ENCODE measurements at regions not wholly inside any gene's neighbourhood (a gene's known extent, or its start where the extent isn't known, plus 50 kb on each side); places are given as distances from the start of the nearest gene placed in this dataset.
"Not testable (repeated sequence)": the region's sequence is repeated elsewhere in the genome, so short reads cannot be mapped to it uniquely, and the experiment has no call there.

DNA sequence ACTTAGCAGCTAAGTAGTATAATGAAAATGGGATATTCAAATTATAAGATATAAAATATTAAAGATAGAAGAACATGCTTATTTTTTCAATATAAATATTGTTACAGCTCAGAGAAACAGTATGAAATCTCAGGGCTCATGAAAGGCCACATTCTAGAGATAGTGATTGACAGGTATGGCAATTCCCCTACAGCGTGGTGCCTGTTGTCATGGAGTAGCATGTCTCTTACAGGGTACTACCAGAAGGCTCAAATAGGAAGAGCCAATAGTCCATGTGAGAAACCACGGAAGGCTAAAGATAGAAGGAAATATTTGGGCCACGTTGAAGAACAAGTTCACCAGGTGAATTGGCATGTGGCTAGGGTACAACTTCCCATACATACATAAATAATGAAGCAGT, 522.9 kb upstream of the ZNF337 start:
- not testable (repeated sequence) for FAIRE-seq; DNase-seq (ENCODE audit: low spot score in 2 of 2)

GRCh38 chr20:26218301-26218700, 521.6 kb upstream of the ZNF337 start:
- FAIRE-seq (no peak), DNase-seq (ENCODE audit: low spot score in 2 of 2) (no peak)

GRCh38 chr20:26216025-26216424, 519.4 kb upstream of the ZNF337 start:
- FAIRE-seq (no peak), DNase-seq (ENCODE audit: low spot score in 2 of 2) (no peak)

- DNase-seq (ENCODE audit: low spot score in 2 of 2), result no peak
- no peak for FAIRE-seq
Measured at GRCh38 chr20:26214991-26215390, 518.3 kb upstream of the ZNF337 start.

- DNase-seq (ENCODE audit: low spot score in 2 of 2), result no peak
- FAIRE-seq, result peak; percentile 90
Measured at GRCh38 chr20:26209171-26209941, 512.7 kb upstream of the ZNF337 start.

- FAIRE-seq (peak; percentile 63), DNase-seq (ENCODE audit: low spot score in 2 of 2) (no peak)
Measured at GRCh38 chr20:26208296-26209091, 511.8 kb upstream of the ZNF337 start.

DNA sequence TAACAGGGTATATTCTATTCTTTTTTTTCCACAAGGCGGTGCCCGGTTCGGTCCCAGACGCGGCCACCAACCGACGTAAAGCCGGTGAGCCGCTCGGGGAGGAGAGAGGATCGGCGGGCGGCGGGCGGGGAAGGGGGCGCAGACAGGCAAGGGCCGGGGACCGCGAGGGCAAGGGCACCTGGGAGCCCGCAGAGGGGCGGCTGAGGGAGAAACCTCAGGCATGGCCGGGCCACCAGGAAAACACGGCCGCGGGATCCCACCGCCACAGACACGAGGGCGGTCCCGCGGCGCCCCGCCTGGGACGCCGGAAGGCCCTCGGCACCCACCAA, 511.3 kb upstream of the ZNF337 start:
- not testable (repeated sequence) for FAIRE-seq; DNase-seq (ENCODE audit: low spot score in 2 of 2)

GRCh38 chr20:26207237-26207966, 510.7 kb upstream of the ZNF337 start:
- no peak for DNase-seq (ENCODE audit: low spot score in 2 of 2)
- FAIRE-seq, result no peak

- FAIRE-seq (no peak), DNase-seq (ENCODE audit: low spot score in 2 of 2) (no peak)
Measured at GRCh38 chr20:26205350-26205749, 508.7 kb upstream of the ZNF337 start.

- not testable (repeated sequence) for FAIRE-seq
Measured at GRCh38 chr20:26201026-26201425, 504.4 kb upstream of the ZNF337 start.

GRCh38 chr20:26187329-26187728, 490.7 kb upstream of the ZNF337 start:
- not testable (repeated sequence) for FAIRE-seq; DNase-seq (ENCODE audit: low spot score in 2 of 2)

More at GRCh38 chr20:26201026-26201425, 504.4 kb upstream of the ZNF337 start:
- DNase-seq (ENCODE audit: low spot score in 2 of 2), result not testable (repeated sequence)

DNA sequence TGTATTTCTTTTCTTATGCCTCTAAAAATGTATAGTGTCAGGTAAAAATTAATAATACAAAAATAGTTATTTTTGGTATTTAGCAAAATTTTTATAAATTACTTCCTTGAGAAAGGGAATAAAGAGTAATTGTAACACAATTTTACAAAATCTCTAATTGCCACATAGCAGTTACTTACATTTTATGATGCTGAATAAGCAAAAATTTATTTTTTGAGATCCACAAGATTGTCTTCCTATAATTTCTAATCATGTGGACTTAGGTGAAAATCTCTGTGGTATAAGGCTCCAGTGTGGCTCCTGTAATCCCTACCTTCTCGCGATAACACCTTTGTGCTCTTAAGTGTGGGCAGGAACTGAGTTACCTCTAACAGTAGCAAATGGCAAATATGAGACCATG, 487.1 kb upstream of the ZNF337 start:
- FAIRE-seq, result not testable (repeated sequence)

DNA sequence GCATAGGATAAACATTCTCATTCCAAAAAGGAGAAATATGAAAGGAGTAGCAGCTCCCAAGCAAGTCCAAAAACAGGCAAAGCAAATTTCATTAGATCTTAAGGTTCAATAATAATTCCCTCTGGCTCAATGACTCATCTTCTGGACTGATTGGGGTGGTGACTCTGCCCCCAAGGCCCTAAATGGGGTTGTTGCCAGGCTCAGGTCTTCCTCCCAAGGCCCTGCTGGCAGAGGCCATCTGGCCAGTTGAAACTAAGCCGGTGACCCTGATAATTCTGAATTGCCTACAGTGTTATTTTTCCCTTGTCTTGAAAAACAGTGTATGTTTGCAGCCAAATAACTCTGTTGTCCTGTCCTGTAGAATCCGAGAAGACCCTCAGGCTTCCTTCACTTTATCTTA, 484.7 kb upstream of the ZNF337 start:
- not testable (repeated sequence) for FAIRE-seq; DNase-seq (ENCODE audit: low spot score in 2 of 2)

More for the DNA sequence above, 487.1 kb upstream of the ZNF337 start:
- DNase-seq (ENCODE audit: low spot score in 2 of 2), result not testable (repeated sequence)

DNA sequence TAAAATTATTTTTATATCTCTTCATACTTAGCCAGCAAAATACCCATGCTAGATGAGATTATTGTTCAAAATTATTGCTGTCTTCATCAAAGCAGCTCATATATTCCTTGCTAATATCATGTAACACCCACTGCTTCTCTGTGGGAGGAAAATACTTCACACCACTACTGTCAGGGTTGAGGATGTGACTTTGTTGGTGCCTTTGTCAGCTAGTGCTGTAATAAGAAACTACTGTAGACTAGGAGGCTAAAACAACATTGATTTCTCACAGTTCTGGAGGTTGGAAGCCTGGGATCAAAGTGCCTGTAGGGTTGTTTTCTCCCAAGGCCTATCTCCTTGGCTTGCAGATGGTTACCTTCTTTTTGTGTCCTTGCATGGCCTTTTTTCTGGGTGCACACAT, 475.2 kb upstream of the ZNF337 start:
- FAIRE-seq; DNase-seq (ENCODE audit: low spot score in 2 of 2): not testable (repeated sequence)

DNA sequence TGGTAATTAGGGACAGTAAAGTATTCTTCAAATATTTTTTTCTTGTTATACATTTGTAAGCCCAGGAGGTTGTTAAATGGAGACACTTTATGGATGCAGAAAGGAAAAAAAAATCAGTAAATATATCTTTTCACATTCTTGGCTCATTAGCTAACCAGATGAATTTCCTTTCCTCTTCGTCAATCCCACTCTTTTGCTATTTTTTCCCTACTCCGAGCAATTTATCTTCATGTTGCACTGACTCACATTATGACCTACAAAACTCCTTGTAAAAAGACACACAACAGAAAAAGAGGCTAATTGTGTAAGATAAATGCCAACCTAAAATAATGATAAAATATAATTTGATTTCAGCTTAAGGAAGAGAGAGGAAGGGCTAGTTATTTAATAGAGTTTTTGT, 472.9 kb upstream of the ZNF337 start:
- FAIRE-seq (no peak), DNase-seq (ENCODE audit: low spot score in 2 of 2) (no peak)

GRCh38 chr20:26167499-26167898, 470.8 kb upstream of the ZNF337 start:
- DNase-seq (ENCODE audit: low spot score in 2 of 2) (no peak), FAIRE-seq (no peak)

DNA sequence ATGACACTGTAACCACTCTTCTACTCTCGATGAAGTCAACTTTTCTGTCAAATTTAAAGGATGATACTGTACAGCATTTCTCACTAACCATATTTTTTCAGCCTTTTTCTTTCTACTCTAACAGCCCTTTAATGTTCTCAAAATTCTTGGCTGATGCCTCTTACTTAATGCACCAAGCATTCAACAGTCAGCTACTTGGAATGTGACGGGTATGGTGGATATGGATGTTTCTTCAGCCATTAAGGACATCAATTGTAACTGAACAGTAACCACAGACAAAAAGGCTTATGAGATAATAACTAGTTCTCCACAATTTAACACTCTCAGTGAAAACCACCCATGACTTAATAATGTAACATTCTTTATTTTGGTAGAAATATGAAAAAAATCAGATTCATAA, 467.2 kb upstream of the ZNF337 start:
- FAIRE-seq (no peak), DNase-seq (ENCODE audit: low spot score in 2 of 2) (no peak)

GRCh38 chr20:26163151-26163550, 466.5 kb upstream of the ZNF337 start:
- DNase-seq (ENCODE audit: low spot score in 2 of 2); FAIRE-seq: not testable (repeated sequence)

DNA sequence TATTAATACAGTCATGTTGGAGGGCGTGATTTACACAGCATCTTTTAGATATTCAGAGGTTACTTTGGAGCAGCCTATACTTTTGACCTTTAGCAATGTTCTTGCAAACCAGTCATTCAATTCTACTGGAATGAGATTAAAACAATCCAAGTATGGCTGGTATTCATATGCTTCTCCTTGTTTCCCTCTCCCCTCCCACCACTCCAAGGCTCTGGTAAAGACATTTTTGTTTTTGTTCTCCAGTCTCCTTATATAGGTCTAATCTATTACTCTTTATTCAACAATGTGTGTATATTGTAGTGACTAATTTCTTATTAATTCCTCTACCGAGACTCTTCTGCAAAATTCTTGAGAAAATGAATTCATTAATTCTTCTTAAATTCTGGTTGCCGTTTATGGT, 465.1 kb upstream of the ZNF337 start:
- FAIRE-seq; DNase-seq (ENCODE audit: low spot score in 2 of 2): not testable (repeated sequence)

DNA sequence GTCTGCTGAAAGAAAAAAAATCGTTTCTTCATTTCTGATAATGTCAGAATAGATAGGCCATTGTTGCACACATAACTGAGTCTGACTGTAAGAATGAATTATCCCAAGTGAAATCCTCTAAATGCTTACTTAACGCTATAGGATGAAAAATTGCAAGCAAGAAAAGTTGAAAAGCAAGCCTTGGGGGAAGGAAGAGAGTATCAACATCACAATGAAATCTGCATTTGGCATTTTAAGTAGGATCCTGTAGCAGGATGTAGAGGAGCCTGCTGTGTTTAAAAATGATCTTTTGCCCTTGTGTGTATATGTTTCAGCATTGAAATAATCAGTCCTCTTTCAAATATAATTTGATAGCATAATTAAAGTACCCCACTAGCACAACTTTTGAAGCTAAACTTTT, 464.3 kb upstream of the ZNF337 start:
- DNase-seq (ENCODE audit: low spot score in 2 of 2); FAIRE-seq: not testable (repeated sequence)

GRCh38 chr20:26154224-26154623, 457.6 kb upstream of the ZNF337 start:
- DNase-seq (ENCODE audit: low spot score in 2 of 2) (no peak), FAIRE-seq (no peak)
